GM11168 (cell line): ENCODE measurements at regions not wholly inside any gene's neighbourhood (a gene's known extent, or its start where the extent isn't known, plus 50 kb on each side); places are given as distances from the start of the nearest gene placed in this dataset.

Source experiments
- in situ Hi-C: fragments of 300-500 bp; cut with MboI; formaldehyde crosslinking; loops from one replicate; pipeline ENCODE4 v1.12.0; 2022; ENCODE audit warnings: low sequenced_read_pairs; ENCODE audit not compliant: unreplicated experiment

DNA sequence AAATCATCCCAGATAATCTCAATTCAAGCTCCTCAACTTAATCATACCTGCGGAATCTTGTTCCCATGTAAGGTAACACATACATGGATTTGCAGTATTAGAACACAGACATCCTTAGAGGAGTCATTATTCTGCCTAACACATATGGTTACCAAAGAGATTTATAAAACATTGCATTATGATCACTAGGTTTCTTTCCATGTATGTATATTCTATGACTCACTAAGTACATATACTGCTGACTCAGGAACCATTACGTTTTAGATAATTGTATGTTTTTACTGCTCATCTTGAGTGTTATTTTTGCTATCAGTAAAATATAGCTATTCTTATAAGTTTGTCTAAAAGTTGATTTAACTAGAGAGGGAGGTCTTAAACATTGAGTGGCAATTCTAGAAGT lies 182.9 kb downstream of the SLITRK6 start:
- in situ Hi-C loops: no loop called here

DNA sequence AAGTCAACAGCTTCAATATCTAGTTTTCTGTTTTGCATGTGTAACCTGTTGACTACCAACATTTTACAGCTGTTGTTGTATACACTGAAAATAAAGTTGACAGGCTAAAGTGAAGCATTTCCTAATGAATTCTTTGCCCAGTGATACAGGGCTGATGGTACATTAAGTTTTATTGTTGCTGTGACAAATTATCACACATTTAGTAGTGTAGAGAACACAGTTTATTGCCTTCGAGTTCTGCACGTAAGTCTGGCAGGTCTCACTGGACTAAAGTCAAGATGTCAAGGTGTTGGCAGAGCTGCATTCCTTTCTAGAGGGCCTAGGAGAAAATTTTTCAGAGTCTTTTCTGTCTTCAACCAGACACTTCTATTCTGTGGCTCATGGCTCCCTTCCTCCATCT lies 184.2 kb downstream of the SLITRK6 start:
- in situ Hi-C loops: no loop called here

DNA sequence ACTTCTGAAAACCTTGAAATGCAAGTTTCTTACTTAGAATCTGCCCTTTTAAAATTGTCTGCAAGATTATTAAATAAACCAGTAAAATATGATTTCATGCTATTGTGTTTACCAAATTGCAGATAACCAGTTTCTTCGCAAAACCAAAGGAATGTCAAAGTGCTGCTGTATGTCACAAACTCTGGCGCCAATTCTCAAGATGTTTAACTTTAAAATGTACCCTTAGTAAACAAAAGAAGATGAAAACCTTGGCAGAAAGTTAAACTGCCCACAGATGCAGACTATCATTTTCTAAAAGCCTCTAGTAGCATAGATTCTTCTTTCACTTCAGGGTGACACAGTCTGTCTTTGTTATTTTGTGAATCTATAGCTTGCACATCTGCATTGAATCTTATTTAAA lies 189.2 kb downstream of the SLITRK6 start:
- in situ Hi-C loops: no loop called here

DNA sequence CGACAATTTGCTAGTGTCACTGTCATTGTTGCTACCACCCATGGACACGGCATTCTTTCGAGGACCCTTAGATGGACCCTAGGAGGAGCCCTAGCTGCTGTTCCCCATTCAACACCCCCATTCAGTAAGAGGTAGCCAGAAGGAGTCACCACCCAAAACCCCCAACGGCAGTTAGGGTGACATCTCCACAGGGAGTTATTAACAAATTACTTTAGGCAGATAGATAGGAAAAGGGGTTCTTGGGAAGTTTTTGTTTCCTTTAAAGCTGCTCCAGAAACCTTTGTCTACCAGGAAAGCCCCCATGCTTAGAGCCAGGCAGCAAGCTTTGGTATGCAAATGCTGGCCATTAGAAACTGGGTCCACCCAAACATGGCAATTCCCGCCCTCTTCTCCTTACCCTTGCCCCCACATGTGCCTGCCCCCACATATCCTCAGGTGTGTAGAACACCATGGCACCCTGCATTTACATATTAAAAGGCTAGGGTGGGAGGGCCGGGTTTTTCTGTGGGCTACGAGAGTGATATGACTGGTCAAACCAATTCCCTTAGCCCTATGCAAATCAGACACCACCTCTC lies 190.9 kb downstream of the SLITRK6 start:
- in situ Hi-C loops: no loop called here

DNA sequence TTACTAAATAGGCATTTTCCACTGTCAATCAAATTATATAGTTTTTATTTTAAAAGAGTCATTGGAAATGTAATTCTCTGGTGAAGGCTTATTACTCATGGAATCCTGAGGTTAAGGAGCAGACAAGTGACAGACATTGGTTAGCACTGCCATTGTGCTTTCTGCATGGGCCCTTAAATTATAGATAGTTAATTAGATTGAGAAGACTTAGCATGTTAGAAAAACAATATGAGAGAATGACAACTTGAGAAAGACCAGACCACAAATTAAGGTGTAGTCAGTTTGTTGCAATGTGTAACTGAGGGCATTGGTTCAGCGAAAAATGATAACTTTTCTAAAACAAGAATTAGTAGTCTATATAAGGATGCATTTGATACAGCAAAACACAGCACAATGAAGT lies 195.5 kb downstream of the SLITRK6 start:
- in situ Hi-C loops: no loop called here

DNA sequence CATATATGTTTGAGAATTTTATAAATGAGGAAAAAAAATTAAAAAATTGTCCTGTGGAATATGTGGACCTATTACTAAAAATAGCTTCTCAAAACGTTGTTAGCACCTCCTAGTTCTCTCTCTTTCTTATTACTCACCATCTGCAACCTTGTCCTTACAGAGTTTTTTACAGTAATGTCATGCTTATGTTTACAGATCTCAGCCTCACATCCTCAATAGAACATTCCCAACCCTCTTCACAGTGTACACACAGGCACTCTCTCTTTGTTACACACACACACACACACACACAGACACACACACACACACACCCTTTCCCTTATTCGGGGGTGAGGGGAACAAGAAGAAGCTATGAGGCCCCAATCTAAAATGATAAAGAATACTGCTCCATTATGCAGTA lies 197.7 kb downstream of the SLITRK6 start:
- in situ Hi-C loops: no loop called here

DNA sequence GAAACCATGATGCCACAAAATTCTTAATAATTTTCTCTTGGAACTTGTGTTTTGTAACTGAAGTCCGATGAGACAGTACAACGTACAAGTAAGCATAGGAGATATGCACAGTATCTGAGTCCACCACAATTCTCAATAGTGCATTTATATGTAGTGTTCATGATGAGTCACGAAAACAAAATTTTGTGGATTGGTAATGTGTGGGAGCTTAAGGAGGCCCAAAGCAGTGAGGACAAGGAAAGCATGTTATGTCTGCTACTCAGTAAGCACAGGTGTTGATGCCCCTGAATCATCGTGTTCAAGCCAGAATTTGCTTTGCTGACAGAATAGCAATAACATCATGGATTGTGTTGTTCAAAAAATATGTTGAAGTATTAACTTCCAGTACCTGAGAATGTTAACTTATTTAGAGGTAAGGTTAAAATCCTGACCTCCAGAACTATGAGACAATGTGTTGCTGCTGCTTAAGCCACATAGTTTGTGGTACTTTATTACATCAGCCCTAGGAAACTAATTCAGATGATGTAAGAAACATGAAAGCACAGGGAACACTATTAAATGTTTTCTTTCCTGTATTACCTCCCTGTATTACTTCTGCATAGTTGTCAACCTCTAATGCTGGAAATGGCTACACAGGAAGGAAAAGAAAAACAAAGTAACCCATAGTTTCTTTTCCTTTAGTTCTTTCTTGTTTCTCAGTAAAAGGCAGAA lies 201.3 kb downstream of the SLITRK6 start:
- in situ Hi-C loops: no loop called here

DNA sequence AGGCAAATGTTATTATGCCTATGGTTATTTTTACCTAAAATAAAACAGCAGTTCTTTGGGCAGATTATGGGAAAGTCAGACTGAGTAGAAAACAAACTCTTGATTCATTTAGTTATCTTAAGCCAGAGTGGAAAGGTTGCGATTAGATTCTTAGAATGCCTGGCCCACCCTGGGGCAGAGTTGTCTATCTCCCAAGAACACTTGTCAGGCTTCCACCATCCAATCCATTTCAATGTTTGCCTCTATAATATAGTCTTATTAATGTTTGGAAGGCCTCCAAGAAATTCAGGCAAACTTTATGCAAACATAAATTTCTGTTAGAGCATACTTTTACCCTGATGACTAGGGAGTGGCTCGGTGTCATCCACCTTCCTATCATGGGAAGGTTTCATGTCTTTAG lies 207.0 kb downstream of the SLITRK6 start:
- in situ Hi-C loops: no loop called here

DNA sequence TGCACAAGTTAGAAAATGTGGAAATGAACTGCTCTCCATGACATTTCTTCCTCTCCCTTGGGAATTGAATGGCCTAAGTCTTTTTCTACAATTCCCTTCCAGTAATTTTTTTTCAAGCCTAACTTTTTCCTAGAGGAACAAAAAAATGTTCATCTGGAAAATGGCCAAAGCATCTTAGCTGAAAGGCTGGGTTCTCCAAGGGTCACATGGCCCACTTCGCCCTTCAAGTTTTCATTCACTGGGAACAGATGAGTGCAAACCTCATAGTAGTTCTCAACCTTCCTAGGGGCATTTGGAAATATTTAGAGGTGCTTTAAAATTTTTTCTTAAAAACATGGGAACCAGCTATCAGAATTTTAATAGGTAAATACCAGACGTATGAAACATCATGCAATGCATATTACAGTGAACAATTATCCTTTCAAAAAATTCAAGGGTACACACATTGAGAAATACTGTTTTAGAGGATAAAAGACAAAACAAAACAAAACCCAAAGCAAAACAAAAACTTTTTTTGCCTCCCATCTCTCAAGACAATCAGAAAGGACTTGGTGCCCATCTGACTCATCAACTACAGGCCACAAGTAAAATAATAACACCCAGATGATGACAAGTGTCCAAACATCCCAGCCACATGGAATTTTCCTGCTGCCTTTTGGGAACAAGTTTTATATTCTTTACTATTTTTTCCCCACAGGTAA lies 208.8 kb downstream of the SLITRK6 start:
- in situ Hi-C loops: no loop called here

DNA sequence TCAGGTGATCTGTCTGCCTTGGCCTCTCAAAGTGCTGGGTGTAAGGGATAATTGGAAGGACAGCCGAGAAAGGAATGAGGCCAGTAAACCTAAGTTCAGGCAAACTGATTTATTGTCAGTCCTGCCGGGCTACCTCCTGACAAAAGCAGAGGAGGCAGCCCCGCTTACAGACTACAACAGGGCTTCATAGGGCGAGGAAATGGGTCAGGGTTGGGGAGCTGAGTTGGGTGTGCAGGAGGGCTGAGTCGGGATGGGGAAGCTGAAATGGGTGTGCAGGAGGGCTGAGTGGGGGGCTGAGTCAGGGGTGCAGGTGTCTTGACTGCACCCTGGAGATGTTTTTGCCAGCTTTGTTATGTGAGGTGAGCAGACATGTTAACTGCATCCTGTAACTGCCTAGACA lies 210.2 kb downstream of the SLITRK6 start:
- in situ Hi-C loops: no loop called here

DNA sequence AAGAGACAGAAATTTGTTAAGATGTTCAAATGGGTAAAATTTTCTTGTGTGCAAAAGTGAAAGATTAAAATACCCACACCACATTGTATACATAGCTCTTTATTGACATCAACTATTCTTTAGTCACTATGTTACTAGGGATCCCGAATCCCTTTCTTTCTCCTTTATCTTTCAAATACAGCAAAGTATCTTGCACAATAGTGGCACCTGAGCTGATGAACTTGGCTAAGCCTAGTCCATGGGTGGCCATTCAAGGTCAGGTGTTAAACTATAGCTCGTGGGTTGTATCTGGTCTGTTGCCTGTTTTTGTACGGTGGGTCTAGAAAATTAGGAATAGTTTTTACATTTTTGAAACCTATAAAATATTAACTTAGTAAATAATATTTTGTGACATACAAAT lies 210.9 kb downstream of the SLITRK6 start:
- in situ Hi-C loops: no loop called here

DNA sequence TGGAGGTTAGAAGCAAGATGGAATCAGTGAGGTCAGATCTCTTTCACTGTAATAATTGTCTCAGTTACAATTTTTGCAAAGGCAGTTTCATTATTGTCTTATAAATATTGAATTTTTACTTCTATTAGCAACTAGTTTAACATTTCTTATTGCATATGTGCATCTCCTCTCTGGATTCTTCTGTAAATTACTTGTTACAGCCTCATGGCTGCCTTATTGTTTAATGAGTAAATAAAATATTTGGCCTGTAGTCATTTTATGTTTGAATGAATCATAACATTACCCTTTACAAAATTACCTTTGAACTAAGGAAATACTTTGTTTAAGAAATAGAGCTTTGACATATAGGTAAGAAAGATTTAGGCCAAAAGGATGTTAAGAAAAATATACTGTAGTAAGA lies 212.4 kb downstream of the SLITRK6 start:
- in situ Hi-C loops: no loop called here

DNA sequence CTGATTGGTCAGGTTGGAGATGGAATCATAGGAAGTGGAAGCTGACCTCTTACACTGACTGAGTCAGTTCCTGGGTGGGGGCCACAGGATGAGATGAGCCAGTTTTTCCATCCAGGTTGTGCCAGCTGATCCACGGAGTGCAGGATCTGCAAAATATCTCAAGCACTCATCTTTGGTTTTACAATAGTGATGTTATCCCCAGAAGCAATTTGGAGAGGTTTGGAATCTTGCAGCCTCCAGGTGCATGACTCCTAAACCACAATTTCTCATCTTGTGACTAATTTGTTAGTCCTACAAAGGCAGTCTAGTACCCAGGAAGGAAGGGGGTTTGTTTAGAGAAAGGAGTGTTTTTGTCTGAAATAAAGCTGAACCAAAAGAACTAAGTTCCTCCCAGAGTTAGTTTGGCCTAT lies 212.8 kb downstream of the SLITRK6 start:
- in situ Hi-C loops: no loop called here

DNA sequence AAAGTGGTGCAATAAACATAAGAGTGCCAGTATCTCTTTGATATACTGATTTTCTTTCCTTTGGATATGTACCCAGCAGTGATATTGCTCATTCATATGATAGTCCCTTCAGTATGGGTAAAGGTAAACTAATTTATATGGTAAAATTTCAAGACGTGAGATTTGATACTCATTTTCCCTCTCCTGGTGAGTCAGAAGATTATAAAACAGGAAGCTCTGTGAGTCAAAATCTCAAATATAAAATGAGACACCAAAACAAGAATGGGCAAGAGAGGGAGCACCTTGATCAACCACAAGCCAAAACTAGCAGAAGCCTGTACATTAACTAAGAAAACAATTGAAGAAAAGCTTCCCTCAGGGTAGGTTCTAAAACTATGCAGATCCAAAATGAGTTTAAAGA lies 216.3 kb downstream of the SLITRK6 start:
- in situ Hi-C loops: no loop called here

DNA sequence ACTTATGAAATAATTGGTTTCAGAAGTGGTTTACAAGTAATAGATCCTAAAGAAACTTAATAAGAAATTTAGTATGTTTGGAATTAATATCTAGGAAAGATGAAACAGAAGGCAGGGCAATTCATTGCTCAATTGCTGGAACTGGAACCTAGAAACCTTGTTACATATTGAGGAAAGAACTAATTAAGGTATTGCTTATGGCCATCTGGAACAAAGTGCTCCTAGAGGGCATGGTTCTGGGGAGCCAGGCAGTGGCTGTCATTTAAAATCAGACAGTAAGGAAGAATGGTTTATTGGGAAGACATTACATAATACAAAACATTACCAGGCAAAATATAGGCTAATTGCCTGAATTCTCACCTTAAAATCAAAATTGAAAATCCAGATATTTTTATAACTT lies 224.1 kb downstream of the SLITRK6 start:
- in situ Hi-C loops: no loop called here

DNA sequence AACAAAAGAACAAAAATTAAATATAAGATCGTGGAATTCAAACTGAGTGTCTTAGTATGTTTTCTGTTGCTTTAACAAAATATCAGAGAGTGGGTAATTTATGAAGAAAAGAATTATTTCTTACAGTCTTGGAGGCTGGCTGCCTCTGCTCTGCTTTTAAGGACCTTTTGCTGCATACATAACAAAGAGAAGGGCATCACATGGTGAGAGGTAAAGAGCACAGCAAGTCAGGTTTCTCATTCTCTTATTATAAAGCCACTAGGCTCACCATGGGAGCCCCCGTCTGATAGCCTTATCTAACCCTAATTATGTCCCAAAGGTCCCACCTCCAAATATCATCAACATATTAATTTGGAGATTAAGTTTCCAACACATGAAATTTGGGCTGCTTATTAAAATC lies 231.3 kb downstream of the SLITRK6 start:
- in situ Hi-C loops: no loop called here

DNA sequence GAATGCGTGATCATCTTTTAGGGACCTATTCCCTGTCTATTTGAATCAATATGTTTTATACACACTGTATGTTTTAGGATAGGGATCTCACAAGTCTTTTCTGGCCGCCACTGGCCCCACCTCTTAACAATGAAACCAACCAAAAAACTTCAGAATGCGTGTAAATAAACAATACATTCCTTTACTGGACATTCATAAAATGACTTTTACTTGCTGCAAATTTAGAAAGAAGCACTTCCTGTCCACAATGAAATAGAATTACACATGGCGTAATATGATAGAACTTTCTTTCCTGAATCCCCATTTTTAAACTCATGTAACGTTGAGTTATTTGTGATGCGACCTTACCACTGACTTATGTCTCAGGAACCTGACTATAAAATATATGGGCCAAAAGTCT lies 233.6 kb downstream of the SLITRK6 start:
- in situ Hi-C loops: no loop called here

DNA sequence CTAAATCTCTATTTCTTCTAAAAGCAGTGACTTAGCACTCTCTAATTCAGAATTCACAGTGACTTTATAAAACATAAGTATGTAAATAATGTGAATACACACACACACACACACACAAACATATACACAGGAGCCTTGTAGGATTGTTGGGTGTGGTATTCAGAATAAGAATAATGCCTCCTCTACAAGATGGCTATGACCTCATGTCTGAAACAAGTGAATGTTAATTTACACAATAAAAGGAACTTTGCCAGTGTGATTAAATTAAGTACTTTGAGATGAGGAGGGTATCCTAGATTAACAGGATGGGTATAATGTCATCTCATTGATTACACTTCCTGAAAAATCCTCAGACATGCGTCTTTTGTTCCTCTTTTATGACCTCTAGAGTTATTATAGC lies 234.6 kb downstream of the SLITRK6 start:
- in situ Hi-C loops: no loop called here

DNA sequence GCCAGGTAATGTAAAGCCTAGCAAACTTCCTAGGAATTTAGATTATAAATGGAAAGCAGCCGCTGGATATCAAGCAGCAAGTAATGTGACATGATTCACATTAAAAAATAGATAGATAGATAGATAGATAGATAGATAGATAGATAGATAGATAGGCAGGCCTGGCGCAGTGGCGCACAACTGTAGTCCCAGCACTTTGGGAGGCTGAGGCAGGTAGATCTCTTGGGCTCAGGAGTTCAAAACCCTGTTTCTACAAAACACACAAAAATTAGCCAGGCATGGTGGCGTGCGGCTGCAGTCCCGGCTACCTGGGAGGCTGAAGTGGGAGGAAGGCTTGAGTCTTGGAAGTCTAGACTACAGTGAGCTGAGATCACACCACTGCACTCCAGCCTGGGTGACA lies 236.9 kb downstream of the SLITRK6 start:
- in situ Hi-C loops: no loop called here

DNA sequence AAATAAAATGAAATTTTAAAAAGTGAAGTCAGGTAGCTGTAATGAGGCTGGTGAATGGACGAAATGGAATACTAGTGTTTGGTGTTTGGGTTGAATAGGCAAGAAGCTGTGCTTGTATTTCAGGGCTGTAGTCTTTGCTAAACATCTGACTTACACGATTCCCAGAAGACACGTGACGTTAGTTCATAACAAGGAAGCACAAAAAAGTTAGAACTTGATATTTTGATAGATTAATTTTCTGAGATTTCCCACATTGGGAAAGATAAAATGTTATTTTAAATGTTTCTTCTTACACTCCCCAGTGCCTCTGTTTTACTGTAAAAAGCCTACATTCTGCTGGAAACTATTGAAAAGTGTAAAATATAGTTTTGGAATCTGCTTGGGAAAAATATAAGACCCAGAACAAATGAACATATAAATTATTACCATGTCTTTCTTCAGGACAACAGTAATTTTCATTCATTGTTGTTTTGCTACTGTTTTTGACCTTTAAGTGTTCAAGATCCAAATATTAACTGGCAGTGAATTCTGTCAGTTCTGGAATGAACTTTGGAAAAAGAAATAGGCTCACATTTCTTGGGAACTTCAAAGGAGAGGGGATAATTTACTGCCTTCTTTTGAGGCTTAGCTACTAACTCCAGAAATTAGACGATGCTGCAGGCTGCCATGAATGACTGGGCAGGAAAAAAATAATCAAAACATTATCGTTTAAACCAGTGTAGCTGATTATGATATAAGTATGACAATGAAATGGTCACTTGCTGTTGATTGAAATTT lies 241.3 kb downstream of the SLITRK6 start:
- in situ Hi-C loops: no loop called here

DNA sequence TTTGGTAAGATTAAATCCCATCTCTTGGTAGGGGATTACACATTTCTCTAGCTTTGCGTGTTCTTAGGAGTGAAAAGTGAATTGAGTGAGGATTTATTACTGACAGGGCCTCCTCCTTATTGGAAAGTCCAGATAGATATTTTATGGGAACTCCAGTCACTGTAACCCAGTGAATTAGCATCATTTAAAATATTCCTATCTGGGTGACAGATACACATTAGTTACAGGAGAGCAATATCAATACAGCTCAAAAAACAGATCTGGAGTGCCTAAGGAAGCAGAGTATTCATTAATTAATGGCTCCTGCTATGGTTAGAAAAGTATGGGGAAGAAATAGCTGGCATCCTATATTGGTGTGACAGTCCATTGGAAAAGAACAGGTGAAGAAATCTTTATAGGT lies 248.2 kb downstream of the SLITRK6 start:
- in situ Hi-C loops: no loop called here
